WTC11 (cell line): ENCODE measurements at regions not wholly inside any gene's neighbourhood (a gene's known extent, or its start where the extent isn't known, plus 50 kb on each side); places are given as distances from the start of the nearest gene placed in this dataset.

Source experiments
- GRHL2 ChIP-seq: fragments of 250-450 bp; sonication (Bioruptor Pico); IDR thresholded peaks from 2 replicates; pipeline ENCODE4 v1.8.0; 2022; ENCODE audit warnings: mild to moderate bottlenecking, moderate library complexity; ENCODE audit not compliant: insufficient replicate concordance, severe bottlenecking
- NFE2L1 ChIP-seq: sonication (generic); formaldehyde crosslinking; IDR thresholded peaks from 2 replicates; pipeline ENCODE4 v1.8.1; 2023; ENCODE audit warnings: missing genetic modification reagents
- SP1 ChIP-seq: sonication (generic); formaldehyde crosslinking; conservative IDR thresholded peaks from 2 replicates; pipeline ENCODE4 v1.8.1; 2022; ENCODE audit warnings: missing genetic modification reagents
- ZBTB43 ChIP-seq: sonication (generic); formaldehyde crosslinking; IDR thresholded peaks from 2 replicates; pipeline ENCODE4 v1.8.1; 2023; ENCODE audit warnings: mild to moderate bottlenecking, missing genetic modification reagents
- TF ChIP-seq, protein P1 (sequence below): fragments of 200-600 bp; IDR thresholded peaks from 2 replicates; pipeline ENCODE4 v1.8.0; 2022; ENCODE audit warnings: antibody characterized with exemption
- TF ChIP-seq, protein P2 (sequence below): sonication (generic); formaldehyde crosslinking; IDR thresholded peaks from 2 replicates; pipeline ENCODE4 v1.8.1; 2022; ENCODE audit warnings: mild to moderate bottlenecking, missing genetic modification reagents, moderate library complexity, borderline replicate concordance

GRCh38 chr4:35556387-35556786 lies 687.9 kb downstream of the ARAP2 start:
- TF ChIP-seq NFE2L1 (no peak), ZBTB43 (CRISPR knock-in tag) (no peak), SP1 (CRISPR knock-in tag) (no peak), GRHL2 (no peak)
- TF ChIP-seq, protein P1, sequence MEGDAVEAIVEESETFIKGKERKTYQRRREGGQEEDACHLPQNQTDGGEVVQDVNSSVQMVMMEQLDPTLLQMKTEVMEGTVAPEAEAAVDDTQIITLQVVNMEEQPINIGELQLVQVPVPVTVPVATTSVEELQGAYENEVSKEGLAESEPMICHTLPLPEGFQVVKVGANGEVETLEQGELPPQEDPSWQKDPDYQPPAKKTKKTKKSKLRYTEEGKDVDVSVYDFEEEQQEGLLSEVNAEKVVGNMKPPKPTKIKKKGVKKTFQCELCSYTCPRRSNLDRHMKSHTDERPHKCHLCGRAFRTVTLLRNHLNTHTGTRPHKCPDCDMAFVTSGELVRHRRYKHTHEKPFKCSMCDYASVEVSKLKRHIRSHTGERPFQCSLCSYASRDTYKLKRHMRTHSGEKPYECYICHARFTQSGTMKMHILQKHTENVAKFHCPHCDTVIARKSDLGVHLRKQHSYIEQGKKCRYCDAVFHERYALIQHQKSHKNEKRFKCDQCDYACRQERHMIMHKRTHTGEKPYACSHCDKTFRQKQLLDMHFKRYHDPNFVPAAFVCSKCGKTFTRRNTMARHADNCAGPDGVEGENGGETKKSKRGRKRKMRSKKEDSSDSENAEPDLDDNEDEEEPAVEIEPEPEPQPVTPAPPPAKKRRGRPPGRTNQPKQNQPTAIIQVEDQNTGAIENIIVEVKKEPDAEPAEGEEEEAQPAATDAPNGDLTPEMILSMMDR = no peak
- TF ChIP-seq, protein P2, sequence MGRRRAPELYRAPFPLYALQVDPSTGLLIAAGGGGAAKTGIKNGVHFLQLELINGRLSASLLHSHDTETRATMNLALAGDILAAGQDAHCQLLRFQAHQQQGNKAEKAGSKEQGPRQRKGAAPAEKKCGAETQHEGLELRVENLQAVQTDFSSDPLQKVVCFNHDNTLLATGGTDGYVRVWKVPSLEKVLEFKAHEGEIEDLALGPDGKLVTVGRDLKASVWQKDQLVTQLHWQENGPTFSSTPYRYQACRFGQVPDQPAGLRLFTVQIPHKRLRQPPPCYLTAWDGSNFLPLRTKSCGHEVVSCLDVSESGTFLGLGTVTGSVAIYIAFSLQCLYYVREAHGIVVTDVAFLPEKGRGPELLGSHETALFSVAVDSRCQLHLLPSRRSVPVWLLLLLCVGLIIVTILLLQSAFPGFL = no peak
